PC-3 (cell line): ENCODE measurements at regions not wholly inside any gene's neighbourhood (a gene's known extent, or its start where the extent isn't known, plus 50 kb on each side); places are given as distances from the start of the nearest gene placed in this dataset.

ENCODE experiments used
- ATAC-seq: fragments of 200-7000 bp; cut with Tn5 transposase; 2 replicates; pipeline ENCODE4 v1.9.1; 2020; ENCODE audit warnings: mild to moderate bottlenecking, moderate library complexity
- BruUV-seq: library from RNA; stranded (reverse); fragments of 400-500 nt; replicated peaks from 2 replicates; lab custom pipeline; 2021; lab: Mats Ljungman, UMichigan
- CTCF ChIA-PET: fragments of 300-600 bp; sonication (Branson Sonifier 250); formaldehyde crosslinking; loops from one replicate; lab custom pipeline; 2022; ENCODE audit warnings: antibody characterized with exemption; lab: Charles Lee
- POLR2A ChIA-PET: fragments of 300-600 bp; sonication (Branson Sonifier 250); formaldehyde crosslinking; loops from one replicate; lab custom pipeline; 2022; ENCODE audit warnings: antibody characterized with exemption; ENCODE audit not compliant: unreplicated experiment; lab: Charles Lee
- DNase-seq: peaks from one replicate; pipeline ENCODE4 v3.0.0-alpha.2; 2015
- H2AFZ ChIP-seq: fragments of 300-600 bp; sonication (generic); 2 replicates; pipeline ENCODE4 v1.6.0; 2016; ENCODE audit warnings: antibody characterized with exemption, low read length
- H3F3A ChIP-seq: fragments of 300-600 bp; sonication (generic); one replicate; pipeline ENCODE4 v1.6.0; 2017; ENCODE audit warnings: antibody characterized with exemption, low read length, control low read depth, mild to moderate bottlenecking; ENCODE audit not compliant: unreplicated experiment
- H3K27ac ChIP-seq: fragments of 300-600 bp; sonication (generic); 2 replicates; pipeline ENCODE4 v1.5.1; 2016; ENCODE audit warnings: mild to moderate bottlenecking, low read length
- H3K27me3 ChIP-seq: fragments of 300-600 bp; sonication (generic); 2 replicates; pipeline ENCODE4 v1.6.1; 2016; ENCODE audit warnings: low read length, mixed read lengths
- H3K36me3 ChIP-seq: fragments of 300-600 bp; sonication (generic); 2 replicates; pipeline ENCODE4 v1.6.1; 2016; ENCODE audit warnings: low read depth, mixed run types, low read length, mixed read lengths
- H3K4me1 ChIP-seq: fragments of 300-600 bp; sonication (generic); 2 replicates; pipeline ENCODE4 v1.5.1; 2016; ENCODE audit warnings: low read length; ENCODE audit not compliant: insufficient read depth
- H3K4me2 ChIP-seq: fragments of 300-600 bp; sonication (generic); 2 replicates; pipeline ENCODE4 v1.6.0; 2016; ENCODE audit warnings: low read length
- H3K4me3 ChIP-seq: fragments of 300-600 bp; sonication (generic); 2 replicates; pipeline ENCODE4 v1.5.1; 2016; ENCODE audit warnings: mild to moderate bottlenecking, low read length, mixed read lengths
- H3K79me2 ChIP-seq: fragments of 300-600 bp; sonication (generic); 2 replicates; pipeline ENCODE4 v1.6.1; 2017; ENCODE audit warnings: low read length, mixed read lengths
- H3K9ac ChIP-seq: fragments of 300-600 bp; sonication (generic); 2 replicates; pipeline ENCODE4 v1.6.0; 2016; ENCODE audit warnings: mild to moderate bottlenecking, low read length
- H3K9me2 ChIP-seq: fragments of 300-600 bp; sonication (generic); replicated peaks from 2 replicates; pipeline ENCODE4 v1.6.1; 2016; ENCODE audit warnings: mixed run types, low read length, mixed read lengths
- H3K9me3 ChIP-seq: fragments of 300-600 bp; sonication (generic); 2 replicates; pipeline ENCODE4 v1.6.1; 2016; ENCODE audit warnings: low read length, mixed read lengths
- H4K20me1 ChIP-seq: fragments of 300-600 bp; sonication (generic); 2 replicates; pipeline ENCODE4 v1.6.1; 2016; ENCODE audit warnings: low read length, mixed read lengths
- CTCF ChIP-seq: fragments of 300-600 bp; sonication (generic); conservative IDR thresholded peaks from 2 replicates; pipeline ENCODE4 v1.5.1; 2017; ENCODE audit warnings: antibody characterized with exemption, low read depth, mild to moderate bottlenecking, low read length
- EZH2 ChIP-seq: fragments of 300-600 bp; sonication (generic); IDR thresholded peaks from one replicate; pipeline ENCODE4 v1.6.1; 2017; ENCODE audit warnings: antibody characterized with exemption, mild to moderate bottlenecking, low read length; ENCODE audit not compliant: unreplicated experiment
- EZH2phosphoT487 ChIP-seq: fragments of 300-600 bp; sonication (generic); IDR thresholded peaks from 2 replicates; pipeline ENCODE4 v1.6.1; 2018; ENCODE audit warnings: mild to moderate bottlenecking, antibody characterized with exemption, low read length, borderline replicate concordance
- intact Hi-C: fragments of 100-400 bp; cut with micrococcal nuclease; formaldehyde crosslinking; loops from 2 replicates; pipeline ENCODE4 v1.9.0; 2023

DNA sequence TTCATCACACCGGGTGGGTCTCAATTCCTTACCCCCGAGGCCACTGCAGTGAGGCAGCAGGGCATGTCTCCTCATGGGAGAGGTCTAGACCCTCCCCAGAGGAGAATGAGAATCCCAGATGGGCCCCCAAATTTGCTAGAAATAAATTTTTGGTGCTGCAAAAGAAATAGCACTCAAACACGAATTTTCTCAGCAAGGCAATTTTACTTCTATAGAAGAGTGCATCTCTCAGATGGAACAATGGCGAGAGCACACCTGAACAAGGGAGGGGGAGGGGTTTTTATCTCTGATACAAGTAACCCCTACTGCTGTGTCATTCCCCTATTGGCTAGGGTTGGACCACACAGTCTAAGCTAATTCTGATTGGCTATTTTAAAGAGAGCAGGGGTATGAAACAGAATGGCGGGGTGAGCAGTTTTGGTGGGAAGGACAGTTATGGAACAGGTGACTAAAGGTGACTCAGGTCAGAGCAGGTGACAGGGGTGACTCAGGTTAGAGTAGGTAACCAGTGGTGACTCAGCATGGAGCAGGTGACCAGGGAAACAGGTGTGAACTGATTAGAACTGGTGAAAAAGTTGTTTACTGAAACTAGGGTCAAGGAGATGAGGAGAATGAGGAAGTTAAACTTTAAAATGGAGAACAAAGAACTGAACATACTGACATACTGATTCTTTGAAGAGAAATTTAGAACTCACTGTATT, 93.0 kb upstream of the WNT7A start:
- Histone ChIP-seq H3K27ac (no peak overlapping the region), H3K4me2 (no peak overlapping the region), H4K20me1 (no peaks in the 10 kb centered on the region), H3F3A (no peaks in the 10 kb centered on the region), H3K27me3 (no peaks in the 10 kb centered on the region), H3K9ac (no peak overlapping the region), H3K79me2 (no peaks in the 10 kb centered on the region), H3K4me3 (no peak overlapping the region; the same call in 1 of the 2 replicates), H2AFZ (no peak overlapping the region), H3K9me2 (no peaks in the 10 kb centered on the region), H3K36me3 (no peaks in the 10 kb centered on the region), H3K9me3 (peaks cover 20% of the 10 kb centered on the region; the same call in 1 of the 2 replicates), H3K4me1 (no peaks in the 10 kb centered on the region)
- no peak for TF ChIP-seq EZH2phosphoT487
- TF ChIP-seq EZH2, result no peak
- no peak for TF ChIP-seq CTCF
- intact Hi-C loops, result no loop called here
- DNase-seq (no peak), ATAC-seq (no peak)
- BruUV-seq, result no TSS peak
- CTCF ChIA-PET, result no interaction called here
- POLR2A ChIA-PET, result no interaction called here

- Histone ChIP-seq H3K9ac (no peak overlapping the region), H3F3A (no peaks in the 10 kb centered on the region), H3K79me2 (no peaks in the 10 kb centered on the region), H3K36me3 (no peaks in the 10 kb centered on the region), H3K27me3 (peaks cover 13% of the 10 kb centered on the region), H2AFZ (no peak overlapping the region), H3K4me2 (no peak overlapping the region), H3K4me3 (no peak overlapping the region), H3K9me3 (no peaks in the 10 kb centered on the region), H3K27ac (no peak overlapping the region), H3K4me1 (no peaks in the 10 kb centered on the region), H4K20me1 (no peaks in the 10 kb centered on the region), H3K9me2 (no peaks in the 10 kb centered on the region)
- intact Hi-C loops, result no loop called here
- POLR2A ChIA-PET, result no interaction called here
- no TSS peak for BruUV-seq
- CTCF ChIA-PET, result no interaction called here
- DNase-seq (peak; percentile 18), ATAC-seq (no peak)
- TF ChIP-seq EZH2, result no peak
- TF ChIP-seq EZH2phosphoT487, result no peak
- TF ChIP-seq CTCF, result no peak
Measured at GRCh38 chr3:13966302-13966701, 86.4 kb upstream of the WNT7A start.

DNA sequence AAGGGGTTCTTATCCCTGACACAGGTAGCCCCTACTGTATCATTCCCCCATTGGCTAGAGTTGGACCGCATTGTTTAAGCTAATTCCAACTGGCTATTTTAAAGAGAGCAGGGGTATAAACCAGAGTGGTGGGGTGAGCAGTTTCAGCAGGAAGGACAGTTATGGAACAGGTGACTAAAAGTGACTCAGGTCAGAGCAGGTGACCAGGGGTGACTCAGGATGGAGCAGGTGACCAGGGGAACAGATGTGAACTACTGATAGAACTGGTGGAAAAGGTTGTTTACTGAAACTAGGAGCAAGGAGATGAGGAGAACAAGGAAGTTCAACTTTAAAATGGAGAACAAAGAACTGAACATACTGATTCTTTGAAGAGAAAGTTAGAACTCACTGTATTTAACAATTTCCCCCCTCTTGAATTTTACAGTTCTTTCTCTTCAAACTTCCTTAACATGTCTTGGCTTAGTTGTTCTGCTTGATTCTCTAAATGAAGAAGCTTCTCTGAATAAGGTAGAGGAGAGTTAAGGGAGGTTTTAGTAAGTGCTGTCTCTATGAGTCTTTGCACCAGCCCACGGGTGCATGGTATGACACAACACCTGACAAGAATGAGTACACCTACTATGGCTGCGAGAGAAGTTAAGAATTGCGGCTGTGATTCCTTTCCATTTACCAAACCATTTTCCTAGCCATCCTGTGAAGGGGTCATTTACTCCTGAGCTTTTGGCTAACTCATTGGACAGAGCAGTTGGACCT, 83.4 kb upstream of the WNT7A start:
- no peaks in the 10 kb centered on the region for H3K79me2 ChIP-seq
- ATAC-seq (no peak), DNase-seq (peak; percentile 11)
- TF ChIP-seq EZH2phosphoT487 (no peak), EZH2 (no peak), CTCF (no peak)
- H3K4me2 ChIP-seq, result no peak overlapping the region
- no peaks in the 10 kb centered on the region for H3K9me2 ChIP-seq
- intact Hi-C loops, result no loop called here
- CTCF ChIA-PET, result no interaction called here
- H3K27me3 ChIP-seq, result peaks cover 13% of the 10 kb centered on the region
- no peaks in the 10 kb centered on the region for H3K36me3 ChIP-seq
- H3F3A ChIP-seq, result no peaks in the 10 kb centered on the region
- POLR2A ChIA-PET, result no interaction called here
- no peak overlapping the region for H3K27ac ChIP-seq
- H2AFZ ChIP-seq, result no peak overlapping the region
- no peaks in the 10 kb centered on the region for H3K9me3 ChIP-seq
- H3K4me1 ChIP-seq, result no peaks in the 10 kb centered on the region
- H3K9ac ChIP-seq, result no peak overlapping the region
- no TSS peak for BruUV-seq
- H4K20me1 ChIP-seq, result no peaks in the 10 kb centered on the region
- no peak overlapping the region for H3K4me3 ChIP-seq
